ENCODE measurements at regions not wholly inside any gene's neighbourhood (a gene's known extent, or its start where the extent isn't known, plus 50 kb on each side); places are given as distances from the start of the nearest gene placed in this dataset.

DNA sequence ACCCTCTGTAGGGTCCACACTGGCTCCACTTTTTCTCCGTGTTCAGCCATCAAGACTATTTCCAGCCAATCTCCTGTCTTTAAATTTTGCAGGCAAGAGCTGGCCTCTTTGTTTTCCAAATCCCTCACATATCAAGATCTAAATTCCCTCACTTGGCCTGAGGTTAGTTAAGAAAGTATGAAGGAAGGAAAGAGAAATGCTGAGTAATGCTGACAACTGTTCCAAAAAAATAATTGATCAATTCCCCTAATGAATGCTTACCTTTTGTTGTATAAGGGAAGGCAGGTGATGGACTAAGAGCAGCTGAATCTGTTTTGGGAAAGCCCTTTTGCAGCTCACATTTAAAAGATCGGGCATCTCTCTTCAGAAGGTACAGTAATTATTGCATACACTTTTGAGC, 105.1 kb upstream of the KCNJ16 start:
- no peaks in the 10 kb centered on the region for H3K4me1 ChIP-seq (ENCODE audit: control insufficient read depth in 1 of 2, extremely low read depth in 1 of 2, insufficient read depth in 2 of 2, low read length in 2 of 2)
- H3K27me3 Mint-ChIP-seq = peaks cover 0 to 3% of the 10 kb centered on the region in 2 donors
- H3K9me3 ChIP-seq = no peaks in the 10 kb centered on the region
- WGBS (ENCODE audit: insufficient coverage) = no CpG with 5 or more reads among the region's 2 CpGs
- POLR2A ChIA-PET = no interaction called here
- no peak for ATAC-seq (replicated peaks in 1 of 4)
- no peak overlapping the region for H3K4me3 Mint-ChIP-seq
- no peak overlapping the region for H3K27ac ChIP-seq (ENCODE audit: low read length)
- no peaks in the 10 kb centered on the region for H3K36me3 Mint-ChIP-seq
- H3K27ac Mint-ChIP-seq = no peak overlapping the region
- no peak for DNase-seq
- no peaks in the 10 kb centered on the region for H3K27me3 ChIP-seq (replicated peaks in 1 of 2; ENCODE audit: control insufficient read depth in 2 of 2, extremely low read depth in 1 of 2, insufficient read depth in 2 of 2, low read length in 1 of 2)
- no peaks in the 10 kb centered on the region for H3K4me1 Mint-ChIP-seq
- CTCF ChIA-PET = no interaction called here
- H3K9me3 Mint-ChIP-seq = peaks cover 0 to 5% (median 4%) of the 10 kb centered on the region in 3 donors
- no peaks in the 10 kb centered on the region for H3K36me3 ChIP-seq (ENCODE audit: control insufficient read depth in 2 of 2, extremely low read depth in 1 of 2, insufficient read depth in 1 of 2, low read length in 1 of 2)
- H3K4me3 ChIP-seq (ENCODE audit: control insufficient read depth in 1 of 2, extremely low read depth in 1 of 2, low read length in 1 of 2) = no peak overlapping the region

DNA sequence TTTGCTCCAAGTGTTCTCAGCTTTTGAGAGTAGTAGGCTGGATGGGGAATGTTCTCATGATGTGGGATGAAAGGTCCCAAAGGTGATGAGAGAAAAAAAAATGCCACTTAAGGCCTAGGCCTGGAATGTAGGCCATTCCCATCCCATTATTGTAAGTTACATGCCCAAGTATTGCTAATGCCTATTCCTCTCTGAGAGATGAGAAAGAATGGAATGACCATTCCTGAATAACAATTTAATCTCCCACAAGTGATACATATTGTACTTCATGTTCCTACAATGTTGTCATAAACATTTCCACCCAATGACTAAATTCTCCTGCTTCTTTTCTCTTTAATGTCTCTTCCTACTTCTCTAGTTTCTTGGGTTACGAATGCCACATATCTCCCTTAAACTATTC, 102.8 kb upstream of the KCNJ16 start:
- no CpG with 5 or more reads among the region's 1 CpG for WGBS (ENCODE audit: insufficient coverage)
- ChIA-PET CTCF (no interaction called here), POLR2A (no interaction called here)

DNA sequence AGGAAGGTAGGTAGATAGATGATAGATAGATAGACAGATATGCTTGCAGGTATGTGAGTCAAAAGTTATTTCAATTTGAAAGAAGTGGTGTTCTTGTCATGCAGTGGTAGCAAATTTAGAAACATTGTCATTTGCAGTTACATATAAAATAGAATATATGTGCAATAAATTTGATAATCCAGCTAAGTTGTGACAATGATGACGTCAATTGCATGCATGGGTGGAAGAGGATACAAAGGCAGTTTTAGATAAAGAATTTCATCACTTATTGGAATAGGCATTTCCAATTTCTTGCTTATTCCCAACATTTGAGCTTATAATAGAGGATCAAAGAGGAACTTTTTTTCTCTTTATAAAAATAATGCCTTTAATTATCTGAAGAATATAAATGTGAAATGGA, 99.2 kb upstream of the KCNJ16 start:
- H3K9me3 ChIP-seq = no peaks in the 10 kb centered on the region
- no peaks in the 10 kb centered on the region for H3K27me3 Mint-ChIP-seq
- ChIA-PET CTCF (no interaction called here), POLR2A (no interaction called here)
- no peak overlapping the region for H3K4me3 ChIP-seq (ENCODE audit: control insufficient read depth in 1 of 2, extremely low read depth in 1 of 2, low read length in 1 of 2)
- no peaks in the 10 kb centered on the region for H3K36me3 Mint-ChIP-seq
- H3K9me3 Mint-ChIP-seq = peaks cover 0 to 4% (median 2%) of the 10 kb centered on the region in 3 donors
- H3K4me1 Mint-ChIP-seq = no peaks in the 10 kb centered on the region
- no peak overlapping the region for H3K27ac ChIP-seq (ENCODE audit: low read length)
- no peaks in the 10 kb centered on the region for H3K36me3 ChIP-seq (ENCODE audit: control insufficient read depth in 2 of 2, extremely low read depth in 1 of 2, insufficient read depth in 1 of 2, low read length in 1 of 2)
- H3K4me1 ChIP-seq (ENCODE audit: control insufficient read depth in 1 of 2, extremely low read depth in 1 of 2, insufficient read depth in 2 of 2, low read length in 2 of 2) = no peaks in the 10 kb centered on the region
- DNase-seq (no peak), ATAC-seq (replicated peaks in 1 of 4) (no peak)
- H3K27ac Mint-ChIP-seq = no peak overlapping the region
- H3K27me3 ChIP-seq (replicated peaks in 1 of 2; ENCODE audit: control insufficient read depth in 2 of 2, extremely low read depth in 1 of 2, insufficient read depth in 2 of 2, low read length in 1 of 2) = no peaks in the 10 kb centered on the region
- H3K4me3 Mint-ChIP-seq = no peak overlapping the region
- no CpG with 5 or more reads among the region's 1 CpG for WGBS (ENCODE audit: insufficient coverage)

More for the DNA sequence above, 102.8 kb upstream of the KCNJ16 start:
- Mint-ChIP-seq H3K9me3 (peaks cover 0 to 4% (median 2%) of the 10 kb centered on the region in 3 donors), H3K36me3 (no peaks in the 10 kb centered on the region), H3K27me3 (peaks cover 0 to 3% of the 10 kb centered on the region in 2 donors), H3K27ac (no peak overlapping the region), H3K4me3 (no peak overlapping the region), H3K4me1 (no peaks in the 10 kb centered on the region)
- Histone ChIP-seq H3K27me3 (replicated peaks in 1 of 2; ENCODE audit: control insufficient read depth in 2 of 2, extremely low read depth in 1 of 2, insufficient read depth in 2 of 2, low read length in 1 of 2) (no peaks in the 10 kb centered on the region), H3K4me3 (ENCODE audit: control insufficient read depth in 1 of 2, extremely low read depth in 1 of 2, low read length in 1 of 2) (no peak overlapping the region), H3K27ac (ENCODE audit: low read length) (no peak overlapping the region), H3K36me3 (ENCODE audit: control insufficient read depth in 2 of 2, extremely low read depth in 1 of 2, insufficient read depth in 1 of 2, low read length in 1 of 2) (no peaks in the 10 kb centered on the region), H3K4me1 (ENCODE audit: control insufficient read depth in 1 of 2, extremely low read depth in 1 of 2, insufficient read depth in 2 of 2, low read length in 2 of 2) (no peaks in the 10 kb centered on the region), H3K9me3 (no peaks in the 10 kb centered on the region)
- ATAC-seq (replicated peaks in 1 of 4) = no peak
- DNase-seq = no peak

DNA sequence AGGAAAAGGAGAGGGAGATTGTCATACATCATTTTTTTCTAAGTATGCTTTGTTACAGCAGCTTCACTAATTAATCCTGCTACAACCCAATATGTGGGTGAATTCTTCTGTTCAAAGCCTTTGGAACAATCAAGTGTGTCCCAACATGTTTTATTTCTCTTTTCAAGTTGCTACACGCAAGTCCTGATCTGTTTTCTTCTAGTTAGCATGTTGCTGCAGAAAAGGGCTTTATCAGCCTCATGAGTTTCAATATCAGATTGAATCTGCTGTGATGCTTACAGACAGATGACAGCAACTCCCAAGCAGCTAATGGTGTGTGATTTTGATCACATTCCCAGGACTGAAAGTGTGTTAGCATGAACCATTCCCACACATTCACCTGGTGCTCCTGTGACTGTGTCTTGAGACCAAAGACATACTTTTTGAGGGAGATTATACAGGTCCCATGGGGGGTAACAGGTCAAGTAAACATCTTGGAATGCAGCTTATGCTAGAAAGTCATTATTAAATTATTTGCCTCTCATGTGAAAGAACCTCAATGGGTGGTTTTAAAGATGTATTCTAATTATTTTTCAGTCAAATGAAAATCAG, 96.9 kb upstream of the KCNJ16 start:
- Histone ChIP-seq H3K4me3 (ENCODE audit: control insufficient read depth in 1 of 2, extremely low read depth in 1 of 2, low read length in 1 of 2) (no peak overlapping the region), H3K9me3 (no peaks in the 10 kb centered on the region), H3K27me3 (replicated peaks in 1 of 2; ENCODE audit: control insufficient read depth in 2 of 2, extremely low read depth in 1 of 2, insufficient read depth in 2 of 2, low read length in 1 of 2) (no peaks in the 10 kb centered on the region), H3K4me1 (ENCODE audit: control insufficient read depth in 1 of 2, extremely low read depth in 1 of 2, insufficient read depth in 2 of 2, low read length in 2 of 2) (no peaks in the 10 kb centered on the region), H3K36me3 (ENCODE audit: control insufficient read depth in 2 of 2, extremely low read depth in 1 of 2, insufficient read depth in 1 of 2, low read length in 1 of 2) (no peaks in the 10 kb centered on the region), H3K27ac (ENCODE audit: low read length) (no peak overlapping the region)
- ChIA-PET POLR2A (no interaction called here), CTCF (no interaction called here)
- H3K9me3 Mint-ChIP-seq = peaks cover 2 to 6% (median 4%) of the 10 kb centered on the region in 3 donors
- WGBS (ENCODE audit: insufficient coverage) = 88% methylated on average over 1 of the region's 1 CpG
- no peak overlapping the region for H3K27ac Mint-ChIP-seq
- no peak for ATAC-seq (replicated peaks in 1 of 4)
- no peak overlapping the region for H3K4me3 Mint-ChIP-seq
- no peaks in the 10 kb centered on the region for H3K36me3 Mint-ChIP-seq
- H3K4me1 Mint-ChIP-seq = no peaks in the 10 kb centered on the region
- no peaks in the 10 kb centered on the region for H3K27me3 Mint-ChIP-seq
- DNase-seq = no peak

DNA sequence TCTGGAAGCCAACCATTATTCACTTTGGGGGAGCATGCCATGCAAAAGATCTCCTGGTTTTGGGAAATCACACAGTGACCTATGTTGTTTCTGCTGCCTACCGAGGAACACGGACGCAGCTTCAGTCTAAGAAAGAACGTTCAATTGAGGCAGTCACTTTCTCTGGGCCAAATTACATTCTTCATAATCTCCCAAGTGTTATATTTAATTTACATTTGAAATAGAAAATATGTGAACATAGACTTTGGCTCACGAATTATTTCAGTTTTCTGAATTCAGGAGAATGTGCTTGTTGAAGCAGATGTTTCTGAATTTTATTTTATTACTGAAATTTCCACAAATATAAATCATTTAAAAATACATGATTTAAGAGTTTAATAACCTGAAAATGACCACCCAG, 93.6 kb upstream of the KCNJ16 start:
- Mint-ChIP-seq H3K4me1 (no peaks in the 10 kb centered on the region), H3K36me3 (no peaks in the 10 kb centered on the region), H3K27ac (no peak overlapping the region), H3K9me3 (peaks cover 0 to 6% (median 4%) of the 10 kb centered on the region in 3 donors), H3K27me3 (no peaks in the 10 kb centered on the region), H3K4me3 (no peak overlapping the region)
- Histone ChIP-seq H3K27me3 (replicated peaks in 1 of 2; ENCODE audit: control insufficient read depth in 2 of 2, extremely low read depth in 1 of 2, insufficient read depth in 2 of 2, low read length in 1 of 2) (no peaks in the 10 kb centered on the region), H3K36me3 (ENCODE audit: control insufficient read depth in 2 of 2, extremely low read depth in 1 of 2, insufficient read depth in 1 of 2, low read length in 1 of 2) (no peaks in the 10 kb centered on the region), H3K4me1 (ENCODE audit: control insufficient read depth in 1 of 2, extremely low read depth in 1 of 2, insufficient read depth in 2 of 2, low read length in 2 of 2) (no peaks in the 10 kb centered on the region), H3K9me3 (no peaks in the 10 kb centered on the region), H3K27ac (ENCODE audit: low read length) (no peak overlapping the region), H3K4me3 (ENCODE audit: control insufficient read depth in 1 of 2, extremely low read depth in 1 of 2, low read length in 1 of 2) (no peak overlapping the region)
- WGBS (ENCODE audit: insufficient coverage) = 100% methylated on average over 1 of the region's 5 CpGs
- DNase-seq (no peak), ATAC-seq (replicated peaks in 1 of 4) (no peak)
- CTCF ChIA-PET = no interaction called here
- POLR2A ChIA-PET = no interaction called here

DNA sequence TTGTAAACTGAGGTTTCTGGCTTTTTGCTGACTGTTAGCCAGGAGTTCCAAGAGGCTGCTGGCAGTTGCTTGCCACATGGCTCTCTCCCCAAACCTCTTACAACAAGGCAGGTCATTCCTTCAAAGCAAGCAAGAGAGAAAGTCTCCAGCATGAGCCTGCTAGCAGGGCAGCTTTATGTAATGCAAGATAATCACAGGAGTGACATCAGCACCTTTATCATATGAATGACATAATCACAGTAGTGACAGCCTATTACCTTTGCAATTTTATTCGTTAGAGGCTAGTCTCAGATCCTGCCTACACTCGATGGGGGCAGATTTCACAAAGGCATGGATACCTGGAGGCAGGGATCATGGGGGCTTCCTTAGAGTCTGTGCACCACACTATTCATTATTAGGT, 79.5 kb upstream of the KCNJ16 start:
- WGBS (ENCODE audit: insufficient coverage) = no CpG with 5 or more reads among the region's 2 CpGs
- no peaks in the 10 kb centered on the region for H3K27me3 ChIP-seq (replicated peaks in 1 of 2; ENCODE audit: control insufficient read depth in 2 of 2, extremely low read depth in 1 of 2, insufficient read depth in 2 of 2, low read length in 1 of 2)
- Mint-ChIP-seq H3K27me3 (no peaks in the 10 kb centered on the region), H3K36me3 (no peaks in the 10 kb centered on the region), H3K4me1 (no peaks in the 10 kb centered on the region), H3K4me3 (no peak overlapping the region), H3K9me3 (peaks cover 0 to 13% (median 8%) of the 10 kb centered on the region in 3 donors), H3K27ac (no peak overlapping the region)
- no peak overlapping the region for H3K27ac ChIP-seq (ENCODE audit: low read length)
- ChIA-PET CTCF (no interaction called here), POLR2A (no interaction called here)
- H3K36me3 ChIP-seq (ENCODE audit: control insufficient read depth in 2 of 2, extremely low read depth in 1 of 2, insufficient read depth in 1 of 2, low read length in 1 of 2) = no peaks in the 10 kb centered on the region
- H3K4me3 ChIP-seq (ENCODE audit: control insufficient read depth in 1 of 2, extremely low read depth in 1 of 2, low read length in 1 of 2) = no peak overlapping the region
- DNase-seq (no peak), ATAC-seq (replicated peaks in 1 of 4) (no peak)
- H3K9me3 ChIP-seq = no peaks in the 10 kb centered on the region
- H3K4me1 ChIP-seq (ENCODE audit: control insufficient read depth in 1 of 2, extremely low read depth in 1 of 2, insufficient read depth in 2 of 2, low read length in 2 of 2) = no peaks in the 10 kb centered on the region

DNA sequence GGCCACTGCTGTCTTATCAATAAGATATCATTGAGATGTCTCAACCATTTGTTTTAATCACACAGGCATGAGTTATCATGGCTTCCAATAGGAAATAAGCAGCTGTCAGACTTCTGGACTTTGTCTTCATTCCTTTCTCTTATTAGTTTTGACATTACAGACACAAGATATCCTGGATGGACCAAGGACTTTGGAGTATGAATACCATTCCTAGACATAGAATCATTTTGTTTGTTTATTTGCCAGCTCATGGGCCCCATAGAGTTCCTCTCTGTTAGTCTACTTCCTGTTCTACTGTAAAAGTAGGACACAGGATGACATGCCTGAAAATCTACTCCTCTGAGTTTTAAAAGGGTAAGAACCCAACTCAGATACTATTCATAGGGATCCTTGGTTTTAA, 77.7 kb upstream of the KCNJ16 start:
- H3K4me1 ChIP-seq (ENCODE audit: control insufficient read depth in 1 of 2, extremely low read depth in 1 of 2, insufficient read depth in 2 of 2, low read length in 2 of 2) = no peaks in the 10 kb centered on the region
- POLR2A ChIA-PET = no interaction called here
- H3K36me3 Mint-ChIP-seq = no peaks in the 10 kb centered on the region
- H3K27me3 Mint-ChIP-seq = no peaks in the 10 kb centered on the region
- H3K27me3 ChIP-seq (replicated peaks in 1 of 2; ENCODE audit: control insufficient read depth in 2 of 2, extremely low read depth in 1 of 2, insufficient read depth in 2 of 2, low read length in 1 of 2) = no peaks in the 10 kb centered on the region
- H3K4me3 ChIP-seq (ENCODE audit: control insufficient read depth in 1 of 2, extremely low read depth in 1 of 2, low read length in 1 of 2) = no peak overlapping the region
- H3K9me3 Mint-ChIP-seq = peaks cover 0 to 8% (median 7%) of the 10 kb centered on the region in 3 donors
- DNase-seq (no peak), ATAC-seq (replicated peaks in 1 of 4) (no peak)
- no peaks in the 10 kb centered on the region for H3K4me1 Mint-ChIP-seq
- H3K4me3 Mint-ChIP-seq = no peak overlapping the region
- CTCF ChIA-PET = no interaction called here
- H3K9me3 ChIP-seq = no peaks in the 10 kb centered on the region
- no peaks in the 10 kb centered on the region for H3K36me3 ChIP-seq (ENCODE audit: control insufficient read depth in 2 of 2, extremely low read depth in 1 of 2, insufficient read depth in 1 of 2, low read length in 1 of 2)
- no peak overlapping the region for H3K27ac Mint-ChIP-seq
- H3K27ac ChIP-seq (ENCODE audit: low read length) = no peak overlapping the region

Data from T-cell (primary cell).